GM19043 (cell line): ENCODE measurements at regions not wholly inside any gene's neighbourhood (a gene's known extent, or its start where the extent isn't known, plus 50 kb on each side); places are given as distances from the start of the nearest gene placed in this dataset.
A peak's percentile ranks its signal among the peaks of the same experiment; 100 is the strongest.

ENCODE experiments used
- ATAC-seq: cut with Tn5 transposase; IDR thresholded peaks from one replicate; pipeline ENCODE4 v1.9.1; 2021; ENCODE audit warnings: low read depth; ENCODE audit not compliant: unreplicated experiment

- peak; percentile 84 for ATAC-seq
Measured at GRCh38 chr5:68378204-68378820, 162.8 kb downstream of the PIK3R1 start.

- ATAC-seq = no peak
Measured at GRCh38 chr5:68379275-68380036, 163.9 kb downstream of the PIK3R1 start.

DNA sequence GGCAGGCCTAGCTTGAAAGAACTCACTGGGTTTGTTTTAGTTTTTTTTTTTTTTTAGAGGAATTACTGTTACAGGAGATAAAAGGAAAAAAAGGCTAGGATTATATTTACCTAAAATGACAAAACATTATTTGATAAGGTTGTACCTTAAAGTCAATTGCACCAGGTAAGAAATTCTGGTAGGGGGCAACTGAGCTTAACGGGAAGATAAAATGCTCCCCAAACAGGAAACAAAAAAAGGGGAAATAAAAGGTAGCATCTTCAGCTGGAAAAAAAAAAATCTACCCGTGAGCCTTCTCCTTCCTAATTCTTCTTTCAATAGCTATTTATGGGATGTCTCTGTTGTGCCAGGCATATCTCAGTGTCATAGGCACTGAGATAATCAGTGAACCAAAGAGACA lies 164.5 kb downstream of the PIK3R1 start:
- ATAC-seq = no peak

DNA sequence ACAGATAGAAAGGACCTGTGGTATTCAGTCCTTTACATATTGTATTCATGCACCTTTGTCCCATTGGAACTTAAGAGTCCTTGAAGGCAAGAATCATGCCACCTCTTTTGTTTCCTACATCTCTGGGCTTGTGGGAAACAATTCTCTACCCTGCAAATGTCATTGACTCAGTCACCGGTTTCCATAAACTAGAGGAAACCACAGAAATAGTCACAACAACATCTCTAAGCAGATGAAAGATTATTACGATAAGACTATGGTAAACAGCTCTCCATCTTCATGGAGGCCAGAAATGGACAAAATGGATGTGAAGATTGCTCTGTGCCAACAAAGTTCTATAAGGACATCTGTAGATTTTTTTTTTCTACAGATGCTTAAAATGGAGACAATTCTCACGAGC lies 165.5 kb downstream of the PIK3R1 start:
- ATAC-seq = no peak

DNA sequence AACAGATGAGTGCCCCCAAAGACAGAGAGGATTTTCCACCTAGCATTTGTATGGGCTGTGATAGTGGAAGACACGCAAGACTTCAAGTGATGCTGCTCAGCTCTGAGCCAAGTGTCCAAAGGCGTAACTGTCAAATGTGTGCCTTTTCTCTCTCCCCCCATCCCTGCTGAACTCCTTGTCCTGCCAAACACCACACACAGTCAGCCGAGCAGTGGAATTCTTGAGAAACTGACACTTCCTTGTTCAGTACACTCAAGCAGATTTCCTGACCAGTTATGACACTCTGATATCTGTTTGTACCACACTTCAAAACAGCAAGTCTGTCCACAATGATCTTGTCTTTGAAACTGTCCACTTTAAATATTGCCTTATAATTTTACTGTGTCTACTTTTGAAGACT lies 166.4 kb downstream of the PIK3R1 start:
- no peak for ATAC-seq

- ATAC-seq = no peak
Measured at GRCh38 chr5:68382640-68383039, 167.1 kb downstream of the PIK3R1 start.

- no peak for ATAC-seq
Measured at GRCh38 chr5:68383888-68384310, 168.3 kb downstream of the PIK3R1 start.

- no peak for ATAC-seq
Measured at GRCh38 chr5:68384936-68385594, 169.5 kb downstream of the PIK3R1 start.

- ATAC-seq = no peak
Measured at GRCh38 chr5:68385936-68386335, 170.4 kb downstream of the PIK3R1 start.

- no peak for ATAC-seq
Measured at GRCh38 chr5:68387074-68387796, 171.7 kb downstream of the PIK3R1 start.

DNA sequence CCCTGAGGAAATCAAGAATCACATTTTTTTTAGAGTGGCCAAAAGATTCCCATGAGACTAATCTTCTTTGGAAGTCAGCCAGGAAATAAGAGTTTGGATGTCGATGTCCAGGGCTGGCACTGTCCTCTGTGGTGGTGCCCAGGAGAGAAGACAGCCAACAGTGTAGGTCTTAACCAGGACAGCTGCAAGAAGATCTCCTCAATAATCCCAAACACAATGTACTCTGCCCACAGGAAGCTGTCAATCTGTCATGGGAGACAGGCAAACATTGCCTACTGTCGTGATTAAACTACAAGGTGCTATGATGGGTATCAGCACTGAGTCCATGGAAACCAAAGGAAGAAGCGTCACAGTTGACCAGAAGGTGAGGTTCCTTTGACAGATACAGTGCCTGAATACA lies 174.1 kb downstream of the PIK3R1 start:
- no peak for ATAC-seq

DNA sequence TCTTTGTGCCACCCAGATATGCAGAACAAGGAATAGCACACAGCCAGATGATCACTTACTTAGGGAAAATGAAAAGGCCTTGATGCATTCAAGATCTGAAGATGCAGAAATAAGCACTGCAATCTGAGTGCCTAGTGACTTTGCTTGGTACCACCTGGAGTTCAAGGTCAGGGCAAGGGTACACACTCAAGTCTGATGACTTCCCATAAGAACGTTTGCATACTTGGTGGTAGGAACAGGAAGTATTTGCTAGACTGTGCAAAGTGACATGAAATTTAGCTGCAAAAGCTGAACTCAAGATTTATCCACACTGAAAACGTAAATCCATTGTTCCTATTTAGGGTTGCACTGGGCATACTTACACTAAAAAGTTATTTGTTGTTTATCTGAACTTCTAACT lies 177.1 kb downstream of the PIK3R1 start:
- no peak for ATAC-seq

DNA sequence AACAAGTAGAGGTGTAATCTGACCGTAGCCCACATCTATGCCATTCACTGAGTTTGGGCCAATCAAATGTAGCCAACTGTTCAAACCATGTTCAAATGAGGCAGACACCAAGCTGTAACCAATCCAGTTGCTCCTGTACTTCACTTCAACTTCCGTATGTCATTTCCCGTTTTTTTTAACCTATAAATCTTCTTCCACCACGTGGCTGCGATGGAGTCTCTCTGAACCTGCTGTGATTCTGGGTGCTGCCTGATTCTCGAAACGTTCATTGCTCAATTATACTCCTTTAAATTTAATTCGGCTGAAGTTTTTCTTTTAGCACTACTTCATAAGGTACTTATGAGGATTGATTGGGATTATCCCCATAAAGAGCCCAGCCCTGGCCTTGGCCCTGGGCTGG lies 179.7 kb downstream of the PIK3R1 start:
- no peak for ATAC-seq

DNA sequence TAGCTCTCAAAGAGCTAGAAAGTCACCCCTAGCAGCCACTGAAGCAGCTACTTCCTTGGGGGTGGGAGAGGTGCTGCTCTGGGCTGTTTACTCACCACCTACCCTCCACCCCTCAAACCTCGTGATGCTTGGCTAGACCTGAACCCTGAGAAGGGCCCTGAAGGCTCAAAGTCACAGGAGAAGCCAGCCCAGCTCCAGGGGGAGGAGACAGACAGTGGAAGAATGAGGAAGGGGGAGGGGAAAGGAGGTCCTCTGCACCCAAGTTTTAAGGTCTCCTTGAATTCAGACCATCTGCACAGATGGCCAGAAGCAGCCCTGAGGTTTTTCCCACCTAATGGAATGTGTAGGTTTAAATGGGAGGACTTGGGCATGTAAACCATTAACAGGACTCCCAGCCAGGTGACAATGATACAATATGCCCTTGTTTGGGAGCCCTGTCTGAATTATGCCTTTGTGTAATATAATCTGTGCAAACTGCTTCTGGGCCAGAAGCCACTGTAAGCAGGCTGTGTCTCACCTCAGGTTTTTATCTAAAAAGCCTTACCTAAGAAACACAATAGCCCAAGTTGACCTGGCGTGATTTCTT lies 180.5 kb downstream of the PIK3R1 start:
- ATAC-seq = no peak

- no peak for ATAC-seq
Measured at GRCh38 chr5:68396722-68397121, 181.2 kb downstream of the PIK3R1 start.

DNA sequence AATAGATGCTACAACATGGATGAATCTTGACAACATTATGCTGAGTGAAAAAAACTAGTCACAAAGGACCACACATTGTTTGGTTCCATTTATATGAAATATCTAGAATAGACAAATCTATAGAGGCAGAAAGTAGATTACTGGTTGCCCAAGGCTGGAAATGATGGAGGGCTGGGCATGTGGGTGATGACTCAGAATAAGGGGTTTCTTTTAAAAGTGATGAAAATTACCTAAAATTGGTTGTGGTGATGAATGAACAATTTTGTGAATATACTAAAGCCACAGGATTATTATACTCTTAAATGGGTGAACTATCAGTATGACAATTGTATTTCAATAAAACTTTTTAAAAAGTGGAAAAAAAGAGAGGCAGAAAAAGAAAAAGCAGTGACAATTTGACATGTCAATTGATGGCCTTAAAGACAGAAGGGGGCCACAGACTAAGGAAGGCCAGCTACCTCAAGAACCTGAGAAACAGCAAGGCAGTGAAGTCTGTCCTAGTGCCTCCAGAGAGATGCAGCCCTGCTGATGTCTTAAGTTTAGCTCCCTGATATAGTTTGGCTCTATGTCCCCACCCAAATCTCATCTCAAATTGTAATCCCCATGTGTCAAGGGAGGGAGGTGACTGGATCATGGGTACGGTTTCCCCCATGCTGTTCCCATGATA lies 182.7 kb downstream of the PIK3R1 start:
- no peak for ATAC-seq

- ATAC-seq = no peak
Measured at GRCh38 chr5:68403301-68403700, 187.7 kb downstream of the PIK3R1 start.

DNA sequence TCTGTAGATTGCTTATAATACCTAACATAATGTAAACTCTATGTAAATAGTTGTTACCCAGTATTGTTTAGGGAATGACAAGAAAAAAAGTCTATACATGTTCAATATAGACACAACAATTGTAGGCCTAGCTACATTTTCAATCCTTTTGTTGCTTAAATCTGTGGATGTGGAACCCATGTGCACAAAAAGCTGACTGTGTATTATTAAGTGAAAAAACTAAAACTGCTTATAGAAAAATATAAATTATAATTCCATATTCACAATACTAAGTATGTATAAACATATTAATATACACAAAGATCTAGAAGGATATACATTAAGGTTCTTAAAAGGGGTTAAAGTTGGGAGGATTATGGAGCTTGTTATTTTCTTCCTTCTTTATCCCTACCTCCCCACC lies 188.7 kb downstream of the PIK3R1 start:
- ATAC-seq = no peak

DNA sequence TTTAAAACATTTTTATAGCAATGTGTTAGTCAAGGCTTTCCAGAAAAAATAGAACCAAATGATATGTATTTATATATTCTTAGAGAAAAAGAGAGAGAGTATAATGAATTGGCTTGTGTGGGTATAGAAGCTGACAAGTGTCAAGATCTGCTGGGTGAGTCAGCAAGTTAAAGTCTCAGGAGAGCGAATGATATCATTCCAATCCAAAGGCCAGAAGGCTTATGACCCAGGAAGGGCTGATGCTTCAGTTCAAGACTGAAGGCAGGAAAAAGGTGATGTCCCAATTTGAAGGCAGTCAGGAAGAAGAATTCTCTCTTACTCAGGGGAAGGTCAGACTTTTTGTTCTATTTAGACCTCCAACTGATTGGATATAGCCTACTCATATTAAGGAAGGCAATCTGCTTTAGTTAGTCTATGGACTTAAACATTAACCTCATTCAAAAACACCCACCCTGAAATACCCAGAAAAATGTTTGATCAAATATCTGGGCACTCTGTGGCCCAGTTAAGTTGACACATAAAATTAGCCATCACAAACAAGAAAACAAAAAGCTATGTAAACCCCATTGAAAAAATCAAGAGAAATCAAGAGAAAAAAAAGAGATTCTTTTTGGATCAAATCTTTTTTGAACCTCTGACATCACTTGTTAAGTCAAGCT lies 189.6 kb downstream of the PIK3R1 start:
- ATAC-seq = no peak
